Suprapubic skin (tissue), 4 donors: ENCODE measurements at regions not wholly inside any gene's neighbourhood (a gene's known extent, or its start where the extent isn't known, plus 50 kb on each side); places are given as distances from the start of the nearest gene placed in this dataset.

Source experiments
- DNase-seq, 2 donors: peaks; one replicate each; pipeline ENCODE4 v3.0.0-alpha.2; 2019; ENCODE audit warnings: low spot score in 2 of 2
- H3K27ac ChIP-seq: fragments of 200-600 bp; sonication (generic); one replicate; pipeline ENCODE4 v1.5.1; 2019
- H3K27me3 ChIP-seq: fragments of 200-600 bp; sonication (generic); one replicate; pipeline ENCODE4 v1.5.1; 2019
- H3K36me3 ChIP-seq: fragments of 200-600 bp; sonication (generic); one replicate; pipeline ENCODE4 v1.5.1; 2019
- H3K4me1 ChIP-seq: fragments of 200-600 bp; sonication (generic); one replicate; pipeline ENCODE4 v1.5.1; 2019
- H3K4me3 ChIP-seq: fragments of 200-600 bp; sonication (generic); one replicate; pipeline ENCODE4 v1.5.1; 2019; ENCODE audit warnings: mild to moderate bottlenecking
- H3K9me3 ChIP-seq: fragments of 200-600 bp; sonication (generic); one replicate; pipeline ENCODE4 v1.5.1; 2019
- CTCF ChIP-seq, 2 donors: fragments of 200-600 bp in 1 of 2; fragments of 450-650 bp in 1 of 2; sonication (generic) in 1 of 2; IDR thresholded peaks; one replicate each; pipeline ENCODE4 v1.5.1; 2016 to 2019; ENCODE audit warnings: antibody characterized with exemption in 2 of 2, mild to moderate bottlenecking in 1 of 2, moderate library complexity in 1 of 2
- EP300 ChIP-seq: sonication (generic); formaldehyde crosslinking; IDR thresholded peaks from one replicate; pipeline ENCODE4 v1.6.1; 2017; ENCODE audit warnings: antibody characterized with exemption
- POLR2A ChIP-seq, 2 donors: fragments of 450-650 bp; IDR thresholded peaks; one replicate each; pipeline ENCODE4 v1.6.1; 2017; ENCODE audit warnings: antibody characterized with exemption in 2 of 2, mild to moderate bottlenecking in 2 of 2, moderate library complexity in 2 of 2
- POLR2AphosphoS5 ChIP-seq, 3 donors: sonication (generic); formaldehyde crosslinking; IDR thresholded peaks; one replicate each; pipeline ENCODE4 v1.6.1; 2017; ENCODE audit warnings: antibody characterized with exemption in 3 of 3
- WGBS: methylation state at CpG from one replicate; pipeline ENCODE4 v1.1.5; 2018; 5-methylcytosine and 5-hydroxymethylcytosine counted together

DNA sequence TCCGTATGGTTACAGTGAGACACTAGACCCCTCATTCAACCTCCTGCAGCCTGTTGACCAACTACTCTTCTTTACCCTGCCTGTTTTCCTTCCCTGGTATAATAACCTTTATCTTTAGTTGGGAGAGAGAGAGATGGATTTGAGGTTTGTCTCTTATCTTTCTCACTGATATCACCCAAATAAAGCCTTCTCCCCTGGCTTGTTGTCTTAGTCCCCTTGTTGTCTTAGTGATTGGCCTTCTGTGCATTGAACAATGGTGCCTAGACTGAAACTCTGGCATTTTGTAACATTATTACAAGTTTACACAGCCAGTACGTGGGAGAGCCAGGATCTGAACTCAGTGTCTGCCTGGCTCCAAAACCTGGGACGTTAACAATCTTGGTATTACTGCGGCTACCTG, 560.8 kb downstream of the HS3ST4 start:
- WGBS, result 92% methylated on average over 4 of the region's 4 CpGs
- no peaks in the 10 kb centered on the region for H3K36me3 ChIP-seq
- TF ChIP-seq POLR2A (IDR thresholded peaks at IDR 0.05) (no peak), EP300 (no peak), CTCF (IDR thresholded peaks at IDR 0.05) (no peak), POLR2AphosphoS5 (IDR thresholded peaks at IDR 0.05) (no peak)

DNA sequence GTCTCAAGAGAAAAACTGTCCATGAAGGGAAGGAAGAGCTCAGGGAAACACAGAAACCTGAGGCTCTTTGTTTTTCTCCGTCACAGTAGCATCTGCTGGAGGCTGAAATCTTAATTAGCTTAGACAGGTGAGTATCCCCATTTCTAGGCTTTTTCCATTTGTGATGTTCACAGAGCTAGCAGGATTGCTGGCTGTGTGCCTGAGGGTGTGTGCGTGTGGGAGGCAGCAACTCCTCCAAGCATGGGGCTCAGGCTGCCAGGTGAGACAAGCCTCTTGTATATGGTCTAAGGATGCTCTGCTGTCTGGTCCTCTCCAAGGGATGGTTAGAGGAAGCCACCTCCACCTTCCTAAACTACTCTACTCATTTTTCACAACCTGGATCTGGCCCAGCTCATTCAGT, 569.9 kb downstream of the HS3ST4 start:
- no peaks in the 10 kb centered on the region for H3K36me3 ChIP-seq
- no peak overlapping the region for H3K27ac ChIP-seq
- H3K4me3 ChIP-seq, result no peak overlapping the region
- no peak for TF ChIP-seq EP300
- no peak for DNase-seq
- no peaks in the 10 kb centered on the region for H3K27me3 ChIP-seq
- H3K4me1 ChIP-seq, result no peaks in the 10 kb centered on the region
- no peaks in the 10 kb centered on the region for H3K9me3 ChIP-seq
- WGBS, result 51% methylated on average over 2 of the region's 2 CpGs

More for the DNA sequence above, 560.8 kb downstream of the HS3ST4 start:
- Histone ChIP-seq H3K4me1 (no peaks in the 10 kb centered on the region), H3K27ac (no peak overlapping the region), H3K4me3 (no peak overlapping the region), H3K9me3 (no peaks in the 10 kb centered on the region), H3K27me3 (no peaks in the 10 kb centered on the region)
- DNase-seq, result no peak

DNA sequence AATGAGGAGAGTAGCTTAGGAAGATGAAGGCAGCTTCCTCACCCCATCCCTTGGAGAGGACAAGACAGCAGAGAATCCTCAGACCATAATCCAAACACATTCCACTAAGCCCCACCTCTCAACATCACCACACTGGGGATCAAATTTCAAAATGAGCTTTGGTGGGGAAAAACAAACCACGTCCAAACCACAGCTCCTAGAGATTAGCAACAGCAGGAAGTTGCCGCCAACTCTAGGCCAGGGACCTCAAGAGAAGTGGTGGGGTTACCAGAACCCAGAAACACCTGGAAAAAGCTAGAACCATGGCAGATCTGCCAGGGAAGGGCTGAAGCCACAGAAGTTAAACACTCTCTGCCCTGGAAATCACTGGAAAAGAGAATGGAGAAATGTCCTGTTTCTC, 571.6 kb downstream of the HS3ST4 start:
- Histone ChIP-seq H3K4me1 (no peaks in the 10 kb centered on the region), H3K4me3 (no peak overlapping the region), H3K36me3 (no peaks in the 10 kb centered on the region), H3K9me3 (no peaks in the 10 kb centered on the region), H3K27me3 (no peaks in the 10 kb centered on the region), H3K27ac (no peak overlapping the region)
- TF ChIP-seq POLR2AphosphoS5 (IDR thresholded peaks at IDR 0.05) (no peak), CTCF (IDR thresholded peaks at IDR 0.05) (no peak), POLR2A (IDR thresholded peaks at IDR 0.05) (no peak), EP300 (no peak)
- 33% methylated on average over 2 of the region's 2 CpGs for WGBS
- DNase-seq, result no peak

DNA sequence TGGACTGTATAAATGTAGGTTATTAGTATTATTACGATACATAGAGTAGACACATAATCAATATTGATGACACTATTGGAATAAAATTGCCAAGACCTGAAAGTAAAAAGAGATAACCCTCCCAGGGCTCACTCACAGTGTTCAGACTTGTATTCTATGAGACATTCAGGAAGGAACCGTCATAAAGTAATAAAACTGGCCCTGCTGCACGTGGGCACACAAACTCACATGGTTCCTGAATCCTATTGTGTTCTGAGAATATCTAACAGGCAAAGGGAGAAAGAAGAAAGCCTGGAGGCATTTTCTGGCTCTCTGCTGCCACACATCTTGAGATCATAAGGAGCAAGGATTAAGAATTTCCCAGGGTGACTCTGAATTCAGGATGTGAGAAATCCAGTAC, 575.9 kb downstream of the HS3ST4 start:
- TF ChIP-seq CTCF (IDR thresholded peaks at IDR 0.05) (no peak), POLR2A (IDR thresholded peaks at IDR 0.05) (no peak), POLR2AphosphoS5 (IDR thresholded peaks at IDR 0.05) (no peak), EP300 (no peak)
- whole genome bisulfite sequencing, result 41% methylated on average over 3 of the region's 3 CpGs
- Histone ChIP-seq H3K4me3 (no peak overlapping the region), H3K27ac (no peak overlapping the region), H3K36me3 (no peaks in the 10 kb centered on the region), H3K4me1 (no peaks in the 10 kb centered on the region), H3K9me3 (no peaks in the 10 kb centered on the region), H3K27me3 (no peaks in the 10 kb centered on the region)
- DNase-seq, result no peak

DNA sequence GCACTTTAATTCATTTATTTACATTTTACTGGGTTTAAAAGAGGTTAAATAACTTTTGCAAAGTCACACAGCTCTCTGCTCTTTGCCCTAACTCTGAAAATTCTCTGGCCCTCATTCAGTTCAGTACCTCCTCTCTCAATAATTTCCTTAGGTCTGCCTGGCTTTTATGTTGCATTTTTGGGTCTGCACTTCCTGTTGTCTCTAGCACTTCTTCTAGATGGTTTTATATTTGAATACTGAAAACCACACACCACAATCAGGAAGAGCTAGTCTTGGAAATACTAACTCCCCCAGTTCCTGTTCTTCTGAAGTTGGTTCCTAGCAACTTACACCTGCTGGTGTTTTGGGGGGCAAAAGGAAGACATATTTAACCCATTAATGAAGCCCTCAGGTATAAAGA, 577.9 kb downstream of the HS3ST4 start:
- H3K9me3 ChIP-seq, result no peaks in the 10 kb centered on the region
- TF ChIP-seq EP300 (no peak), POLR2A (IDR thresholded peaks at IDR 0.05) (no peak), CTCF (IDR thresholded peaks at IDR 0.05) (no peak), POLR2AphosphoS5 (IDR thresholded peaks at IDR 0.05) (no peak)
- no peak overlapping the region for H3K4me3 ChIP-seq
- no peak for DNase-seq
- H3K27ac ChIP-seq, result no peak overlapping the region
- H3K36me3 ChIP-seq, result no peaks in the 10 kb centered on the region
- no peaks in the 10 kb centered on the region for H3K27me3 ChIP-seq
- H3K4me1 ChIP-seq, result no peaks in the 10 kb centered on the region

GRCh38 chr16:26273607-26274006, 581.8 kb downstream of the HS3ST4 start:
- H3K36me3 ChIP-seq, result no peaks in the 10 kb centered on the region
- no peaks in the 10 kb centered on the region for H3K27me3 ChIP-seq
- no peak overlapping the region for H3K27ac ChIP-seq
- 56% methylated on average over 3 of the region's 3 CpGs for WGBS
- no peak overlapping the region for H3K4me3 ChIP-seq
- TF ChIP-seq CTCF (IDR thresholded peaks at IDR 0.05) (no peak), EP300 (no peak), POLR2AphosphoS5 (IDR thresholded peaks at IDR 0.05) (no peak), POLR2A (IDR thresholded peaks at IDR 0.05) (no peak)
- no peaks in the 10 kb centered on the region for H3K4me1 ChIP-seq
- peaks cover 3% of the 10 kb centered on the region for H3K9me3 ChIP-seq
- DNase-seq, result no peak
